Sigmoid colon (tissue), 3 donors: ENCODE measurements at regions not wholly inside any gene's neighbourhood (a gene's known extent, or its start where the extent isn't known, plus 50 kb on each side); places are given as distances from the start of the nearest gene placed in this dataset.

Experiments
- POLR2A ChIP-seq, 2 donors: fragments of 450-650 bp; IDR thresholded peaks; one replicate each; pipeline ENCODE4 v1.6.1; 2016; ENCODE audit warnings: antibody characterized with exemption in 2 of 2, mild to moderate bottlenecking in 2 of 2, moderate library complexity in 2 of 2
- TF ChIP-seq, protein P1 (sequence below), 4 experiments: fragments of 450-650 bp in 3 of 4; fragments of 200-600 bp in 1 of 4; IDR thresholded peaks; one replicate each; pipeline ENCODE4 v1.5.1; 2016 to 2019; ENCODE audit warnings: antibody characterized with exemption in 4 of 4, mild to moderate bottlenecking in 3 of 4, moderate library complexity in 2 of 4

DNA sequence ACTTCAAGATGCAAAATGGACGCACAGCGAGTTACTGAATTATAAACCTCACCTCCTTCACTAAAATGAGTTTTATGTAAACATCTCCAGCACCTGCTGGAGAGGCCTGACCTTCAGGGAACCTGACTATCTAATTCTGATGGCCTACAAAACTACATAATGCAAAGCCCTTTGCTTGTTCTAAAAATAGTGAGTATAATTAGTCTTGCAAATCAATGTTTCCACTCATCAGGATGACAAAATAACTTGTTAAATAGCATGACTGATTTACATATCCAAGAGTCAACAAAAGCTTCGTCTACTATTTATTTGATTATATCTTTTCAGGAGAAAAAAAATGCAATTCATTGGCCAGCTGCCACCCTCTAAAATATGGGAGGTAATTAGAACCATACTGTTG is 326.3 kb upstream of the MC4R start:
- TF ChIP-seq, protein P1, sequence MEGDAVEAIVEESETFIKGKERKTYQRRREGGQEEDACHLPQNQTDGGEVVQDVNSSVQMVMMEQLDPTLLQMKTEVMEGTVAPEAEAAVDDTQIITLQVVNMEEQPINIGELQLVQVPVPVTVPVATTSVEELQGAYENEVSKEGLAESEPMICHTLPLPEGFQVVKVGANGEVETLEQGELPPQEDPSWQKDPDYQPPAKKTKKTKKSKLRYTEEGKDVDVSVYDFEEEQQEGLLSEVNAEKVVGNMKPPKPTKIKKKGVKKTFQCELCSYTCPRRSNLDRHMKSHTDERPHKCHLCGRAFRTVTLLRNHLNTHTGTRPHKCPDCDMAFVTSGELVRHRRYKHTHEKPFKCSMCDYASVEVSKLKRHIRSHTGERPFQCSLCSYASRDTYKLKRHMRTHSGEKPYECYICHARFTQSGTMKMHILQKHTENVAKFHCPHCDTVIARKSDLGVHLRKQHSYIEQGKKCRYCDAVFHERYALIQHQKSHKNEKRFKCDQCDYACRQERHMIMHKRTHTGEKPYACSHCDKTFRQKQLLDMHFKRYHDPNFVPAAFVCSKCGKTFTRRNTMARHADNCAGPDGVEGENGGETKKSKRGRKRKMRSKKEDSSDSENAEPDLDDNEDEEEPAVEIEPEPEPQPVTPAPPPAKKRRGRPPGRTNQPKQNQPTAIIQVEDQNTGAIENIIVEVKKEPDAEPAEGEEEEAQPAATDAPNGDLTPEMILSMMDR (IDR thresholded peaks at IDR 0.05) = no peak
- TF ChIP-seq POLR2A (IDR thresholded peaks at IDR 0.05) = no peak
